ENCODE measurements at regions not wholly inside any gene's neighbourhood (a gene's known extent, or its start where the extent isn't known, plus 50 kb on each side); places are given as distances from the start of the nearest gene placed in this dataset.

GRCh38 chr11:8826139-8826786 lies 84.7 kb upstream of the AKIP1 start (continued):
- no peak for TF ChIP-seq MYC (IDR thresholded peaks at IDR 0.05; ENCODE audit: low read depth, low read length)
- no peak for TF ChIP-seq MYC (CRISPR knock-in tag; IDR thresholded peaks at IDR 0.05; ENCODE audit: borderline replicate concordance, low read depth)
- TF ChIP-seq ETV5 (CRISPR knock-in tag; IDR thresholded peaks at IDR 0.05; ENCODE audit: low read depth), result peak; percentile 82
- TF ChIP-seq TCF15 (CRISPR knock-in tag; IDR thresholded peaks at IDR 0.05), result no peak
- no peak for TF ChIP-seq CREB5 (CRISPR knock-in tag; IDR thresholded peaks at IDR 0.05)
- peak; percentile 95 for TF ChIP-seq FOSL1 (tag; conservative IDR thresholded peaks at IDR 0.05)
- no peak for TF ChIP-seq ZBTB2 (IDR thresholded peaks at IDR 0.05)
- peak; percentile 65 for TF ChIP-seq SMARCE1 (IDR thresholded peaks at IDR 0.05)
- TF ChIP-seq HNRNPUL1 (IDR thresholded peaks at IDR 0.05; ENCODE audit: low read length), result no peak
- TF ChIP-seq SPI1 (IDR thresholded peaks at IDR 0.05; ENCODE audit: borderline replicate concordance, low read depth, low read length), result no peak
- TF ChIP-seq NFE2 (IDR thresholded peaks at IDR 0.05; ENCODE audit: low read depth), result no peak
- peak in 1 of 2 experiments; percentile 41; a peak in 2 of 4 replicates for TF ChIP-seq RCOR1 (IDR thresholded peaks at IDR 0.05; ENCODE audit: borderline replicate concordance in 1 of 2, low read depth in 2 of 2, low read length in 2 of 2)
- peak; percentile 86 for TF ChIP-seq ATF3 (IDR thresholded peaks at IDR 0.05)
- no peak for TF ChIP-seq ATF3 (CRISPR knock-in tag; conservative IDR thresholded peaks at IDR 0.05)
- no peak for TF ChIP-seq NFYB (IDR thresholded peaks at IDR 0.05; ENCODE audit: extremely low read depth, insufficient read length)
- no peak for TF ChIP-seq TRIM25 (IDR thresholded peaks at IDR 0.05; ENCODE audit: borderline replicate concordance)
- TF ChIP-seq COPS2 (conservative IDR thresholded peaks at IDR 0.05), result no peak
- TF ChIP-seq ARID1B (IDR thresholded peaks at IDR 0.05), result peak; percentile 74
- 0 out of 2 replicates have a peak, but pooled peaks have one; percentile 43 for TF ChIP-seq GATAD2B (IDR thresholded peaks at IDR 0.05; ENCODE audit: borderline replicate concordance)
- no peak for TF ChIP-seq ZNF830 (CRISPR knock-in tag; IDR thresholded peaks at IDR 0.05)
- 0 out of 4 replicates have a peak, but pooled peaks have one; percentile 38 to 50 for TF ChIP-seq FOXK2 (conservative IDR thresholded peaks at IDR 0.05 in 1 of 2, IDR thresholded peaks at IDR 0.05 in 1 of 2; ENCODE audit: low read depth in 2 of 2)
- no peak for TF ChIP-seq SP2 (IDR thresholded peaks at IDR 0.05; ENCODE audit: extremely low read depth, low read depth, low read length, poor library complexity, severe bottlenecking)
- 0 out of 2 replicates have a peak, but pooled peaks have one; percentile 9 for TF ChIP-seq ZNF589 (CRISPR knock-in tag; IDR thresholded peaks at IDR 0.05; ENCODE audit: low read depth)
- TF ChIP-seq SMARCC2 (IDR thresholded peaks at IDR 0.05; ENCODE audit: low read depth), result no peak

Data from K562 (cell line).